T-cell (primary cell): ENCODE measurements at regions not wholly inside any gene's neighbourhood (a gene's known extent, or its start where the extent isn't known, plus 50 kb on each side); places are given as distances from the start of the nearest gene placed in this dataset.

Experiments used
- ATAC-seq, 4 experiments: fragments of 200-7000 bp in 3 of 4; fragments of 150-1000 bp in 1 of 4; cut with Tn5 transposase; replicated peaks in 1 of 4; 1 replicate in 3 of 4; 2 replicates in 1 of 4; pipeline ENCODE4 v1.10.0; 2021; ENCODE audit warnings: moderate library complexity in 3 of 4, mild to moderate bottlenecking in 2 of 4, moderate number of reproducible peaks in 1 of 4
- CTCF ChIA-PET, 2 donors: fragments of 300-600 bp; sonication (Branson Sonifier 250); formaldehyde crosslinking; loops; one replicate each; lab custom pipeline; 2022; ENCODE audit warnings: antibody characterized with exemption in 2 of 2; lab: Charles Lee
- POLR2A ChIA-PET, 2 donors: fragments of 300-600 bp; sonication (Branson Sonifier 250); formaldehyde crosslinking; loops; one replicate each; lab custom pipeline; 2022; ENCODE audit warnings: antibody characterized with exemption in 2 of 2; lab: Charles Lee
- DNase-seq, 35 experiments: peaks; one replicate each; pipeline versions ENCODE4 v3.0.0 to v3.0.0-alpha.2; 2013 to 2023
- H3K27ac ChIP-seq: one replicate; pipeline ENCODE4 v1.5.1; 2013; ENCODE audit warnings: low read length
- H3K27me3 ChIP-seq, 2 experiments: replicated peaks in 1 of 2; 1 replicate in 1 of 2; 2 replicates in 1 of 2; pipeline versions ENCODE4 v1.6.1 to v1.7.0; 2013; ENCODE audit warnings: low read length in 1 of 2, mixed read lengths in 1 of 2; ENCODE audit not compliant: control insufficient read depth in 2 of 2, insufficient read depth in 2 of 2; ENCODE audit errors: extremely low read depth in 1 of 2
- H3K36me3 ChIP-seq, 2 donors: 1 replicate in 1 of 2; 2 replicates in 1 of 2; pipeline versions ENCODE4 v1.6.1 to v1.7.0; 2013; ENCODE audit warnings: low read length in 1 of 2; ENCODE audit not compliant: control insufficient read depth in 2 of 2, insufficient read depth in 1 of 2; ENCODE audit errors: extremely low read depth in 1 of 2
- H3K4me1 ChIP-seq, 2 experiments: 1 replicate in 1 of 2; 2 replicates in 1 of 2; pipeline versions ENCODE4 v1.6.1 to v1.7.0; 2013; ENCODE audit warnings: low read length in 2 of 2, mixed read lengths in 1 of 2; ENCODE audit not compliant: insufficient read depth in 2 of 2, control insufficient read depth in 1 of 2; ENCODE audit errors: extremely low read depth in 1 of 2
- H3K4me3 ChIP-seq, 2 donors: 1 replicate in 1 of 2; 2 replicates in 1 of 2; pipeline versions ENCODE4 v1.5.1 to v1.7.0; 2013; ENCODE audit warnings: mild to moderate bottlenecking in 2 of 2, low read length in 1 of 2, moderate library complexity in 1 of 2; ENCODE audit not compliant: control insufficient read depth in 1 of 2; ENCODE audit errors: extremely low read depth in 1 of 2
- H3K9me3 ChIP-seq: 2 replicates; pipeline ENCODE4 v1.7.0; 2013
- H3K27ac Mint-ChIP-seq, 2 donors: one replicate each; pipeline ENCODE4 v1.8.0; 2020 to 2021; ENCODE audit warnings: mild to moderate bottlenecking in 2 of 2, mixed read lengths in 2 of 2
- H3K27me3 Mint-ChIP-seq, 2 donors: one replicate each; pipeline ENCODE4 v1.8.0; 2021 to 2022; ENCODE audit warnings: mixed read lengths in 2 of 2
- H3K36me3 Mint-ChIP-seq: one replicate; pipeline ENCODE4 v1.8.0; 2021; ENCODE audit warnings: mixed read lengths
- H3K4me1 Mint-ChIP-seq, 3 donors: one replicate each; pipeline ENCODE4 v1.8.0; 2020 to 2022; ENCODE audit warnings: mixed read lengths in 3 of 3, mild to moderate bottlenecking in 1 of 3
- H3K4me3 Mint-ChIP-seq, 3 donors: one replicate each; pipeline ENCODE4 v1.8.0; 2020 to 2022; ENCODE audit warnings: mild to moderate bottlenecking in 3 of 3, mixed read lengths in 3 of 3, moderate library complexity in 3 of 3
- H3K9me3 Mint-ChIP-seq, 3 donors: one replicate each; pipeline ENCODE4 v1.8.0; 2020 to 2022; ENCODE audit warnings: mixed read lengths in 3 of 3
- WGBS: methylation state at CpG from one replicate; pipeline ENCODE4 v1.1.5; 2013; ENCODE audit warnings: missing lambda C conversion rate; ENCODE audit not compliant: insufficient coverage; 5-methylcytosine and 5-hydroxymethylcytosine counted together

DNA sequence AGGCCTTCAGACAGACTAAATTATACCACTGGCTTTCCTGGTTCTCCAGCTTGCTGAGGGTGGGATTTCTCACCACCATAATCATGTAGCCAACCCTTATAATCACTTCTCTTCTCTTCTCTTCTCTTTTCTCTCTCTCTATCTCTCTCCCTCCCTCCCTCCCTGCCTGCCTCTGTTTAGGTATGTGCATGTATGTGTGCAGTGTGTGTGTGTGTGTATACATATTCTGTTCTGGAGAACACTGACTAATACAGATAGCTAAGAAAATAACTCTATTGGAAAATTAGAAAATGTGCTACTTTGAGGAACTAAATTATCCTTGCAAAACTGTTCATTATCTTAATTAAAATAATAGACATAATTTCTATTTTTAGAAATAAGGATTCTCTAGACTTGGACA is 118.6 kb upstream of the GADL1 start:
- Histone ChIP-seq H3K36me3 (no peaks in the 10 kb centered on the region), H3K4me1 (no peaks in the 10 kb centered on the region), H3K27ac (no peak overlapping the region), H3K9me3 (no peaks in the 10 kb centered on the region), H3K4me3 (no peak overlapping the region), H3K27me3 (no peaks in the 10 kb centered on the region)
- Mint-ChIP-seq H3K4me3 (no peak overlapping the region), H3K27ac (no peak overlapping the region), H3K4me1 (peaks cover 0 to 8% (median 0%) of the 10 kb centered on the region in 3 donors), H3K27me3 (no peaks in the 10 kb centered on the region), H3K9me3 (no peaks in the 10 kb centered on the region), H3K36me3 (no peaks in the 10 kb centered on the region)
- POLR2A ChIA-PET = no interaction called here
- CTCF ChIA-PET = no interaction called here
- DNase-seq = no peak
- ATAC-seq = no peak

DNA sequence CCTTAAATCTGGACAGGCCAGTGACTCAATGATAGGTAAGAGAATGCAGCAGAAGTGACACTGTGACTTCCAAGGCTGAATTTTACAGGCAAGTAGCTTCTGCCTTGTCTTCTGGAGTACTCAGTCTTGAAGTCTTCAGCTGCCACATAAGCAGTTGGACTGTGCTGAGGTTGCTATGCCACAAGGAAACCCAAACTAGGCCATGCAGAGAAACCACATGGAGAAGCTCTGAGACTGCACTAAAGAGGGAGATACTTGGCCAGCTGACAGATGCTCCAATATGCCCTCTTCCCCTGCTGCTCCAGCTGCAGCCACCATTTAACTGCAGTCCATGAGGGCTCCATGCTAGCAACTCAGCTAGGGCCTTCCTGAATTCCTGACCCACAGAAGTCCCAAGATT is 119.4 kb upstream of the GADL1 start:
- no peak overlapping the region for H3K4me3 ChIP-seq
- H3K36me3 Mint-ChIP-seq = no peaks in the 10 kb centered on the region
- ChIA-PET CTCF (no interaction called here), POLR2A (no interaction called here)
- ATAC-seq (no peak), DNase-seq (peak in 2 of 35 experiments; percentile 2)
- no peaks in the 10 kb centered on the region for H3K9me3 ChIP-seq
- H3K27me3 ChIP-seq = no peaks in the 10 kb centered on the region
- no peak overlapping the region for H3K27ac Mint-ChIP-seq
- no peaks in the 10 kb centered on the region for H3K36me3 ChIP-seq
- H3K4me1 Mint-ChIP-seq = peaks cover 0 to 7% (median 0%) of the 10 kb centered on the region in 3 donors
- H3K4me1 ChIP-seq = no peaks in the 10 kb centered on the region
- H3K9me3 Mint-ChIP-seq = no peaks in the 10 kb centered on the region
- no peaks in the 10 kb centered on the region for H3K27me3 Mint-ChIP-seq
- no peak overlapping the region for H3K4me3 Mint-ChIP-seq
- H3K27ac ChIP-seq = no peak overlapping the region

DNA sequence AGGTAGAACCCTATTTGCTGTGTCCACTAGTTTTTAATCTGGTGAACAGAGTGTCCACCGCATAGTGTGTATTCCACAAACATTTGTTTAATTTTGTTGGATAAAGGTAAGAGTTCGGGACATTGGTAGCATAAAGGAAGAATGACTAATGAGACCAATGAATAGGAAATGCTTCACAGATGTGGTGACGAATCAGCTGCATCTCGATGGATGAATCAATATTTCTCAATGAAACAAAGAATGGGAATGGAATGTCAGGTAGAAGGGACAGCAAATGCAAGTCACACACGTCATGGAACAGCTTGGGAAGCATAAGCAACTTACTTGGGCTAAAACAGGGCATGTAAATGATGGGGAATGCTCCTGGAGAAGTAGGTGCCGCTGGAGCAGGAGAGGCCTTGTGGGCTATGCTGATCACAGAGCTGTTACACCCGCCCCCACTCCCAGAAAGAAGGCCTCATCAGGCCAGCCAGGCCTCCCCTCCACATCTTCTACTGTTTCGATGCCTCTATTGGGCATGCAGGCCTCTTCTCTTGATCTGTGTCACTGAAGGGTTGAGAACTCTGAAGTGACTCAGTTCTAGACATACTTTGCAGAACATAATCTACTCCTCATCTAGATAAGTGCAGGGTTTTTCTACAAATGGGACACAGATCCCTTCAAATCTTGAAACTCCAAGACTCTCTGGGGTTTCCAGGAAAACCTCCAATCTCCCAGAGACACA is 120.0 kb upstream of the GADL1 start:
- WGBS = 97% methylated on average over 3 of the region's 8 CpGs

DNA sequence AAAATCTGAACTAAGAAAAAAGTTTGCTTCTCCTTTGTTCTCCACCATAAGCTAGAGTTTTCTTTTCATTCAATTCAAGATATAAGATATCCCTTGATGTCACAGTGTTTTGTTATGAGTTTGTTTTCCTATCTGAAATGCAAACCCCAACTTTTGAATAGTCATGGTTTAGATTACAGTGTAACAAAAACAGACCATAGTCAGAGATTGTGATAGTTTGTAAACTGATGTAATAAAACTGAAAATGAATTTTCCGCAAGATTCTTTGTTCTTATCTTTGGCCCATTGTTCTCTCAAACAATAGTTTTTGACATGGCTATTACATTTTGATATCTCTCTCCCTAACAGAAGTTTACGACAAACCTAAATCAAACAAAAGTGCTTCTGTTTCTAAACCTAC is 121.7 kb upstream of the GADL1 start:
- peaks cover 0 to 4% (median 0%) of the 10 kb centered on the region in 3 donors for H3K4me1 Mint-ChIP-seq
- Histone ChIP-seq H3K36me3 (no peaks in the 10 kb centered on the region), H3K27ac (no peak overlapping the region), H3K27me3 (no peaks in the 10 kb centered on the region), H3K4me3 (no peak overlapping the region), H3K9me3 (no peaks in the 10 kb centered on the region), H3K4me1 (no peaks in the 10 kb centered on the region)
- H3K9me3 Mint-ChIP-seq = no peaks in the 10 kb centered on the region
- H3K27me3 Mint-ChIP-seq = no peaks in the 10 kb centered on the region
- CTCF ChIA-PET = no interaction called here
- no peak for ATAC-seq
- no peak overlapping the region for H3K27ac Mint-ChIP-seq
- POLR2A ChIA-PET = interaction anchor here in 1 of 2 donors (0.5 kb wide), 1 partner anchor 288 kb away, joined by 4 read pairs; no protein-coding TSS in a partner anchor
- DNase-seq = no peak
- no peaks in the 10 kb centered on the region for H3K36me3 Mint-ChIP-seq
- WGBS = no CpG with 5 or more reads among the region's 2 CpGs
- H3K4me3 Mint-ChIP-seq = no peak overlapping the region

More for the DNA sequence above, 120.0 kb upstream of the GADL1 start:
- Histone ChIP-seq H3K4me1 (no peaks in the 10 kb centered on the region), H3K36me3 (no peaks in the 10 kb centered on the region), H3K9me3 (no peaks in the 10 kb centered on the region), H3K27me3 (no peaks in the 10 kb centered on the region), H3K4me3 (no peak overlapping the region), H3K27ac (no peak overlapping the region)
- no peak overlapping the region for H3K4me3 Mint-ChIP-seq
- CTCF ChIA-PET = interaction anchor here (0.6 kb wide), 2 partner anchors 145 to 997 kb away, joined by 4 to 6 read pairs; no protein-coding TSS in a partner anchor
- no peak for DNase-seq
- no peaks in the 10 kb centered on the region for H3K36me3 Mint-ChIP-seq
- H3K9me3 Mint-ChIP-seq = no peaks in the 10 kb centered on the region
- POLR2A ChIA-PET = no interaction called here
- H3K4me1 Mint-ChIP-seq = peaks cover 0 to 4% (median 0%) of the 10 kb centered on the region in 3 donors
- H3K27ac Mint-ChIP-seq = no peak overlapping the region
- ATAC-seq = no peak
- H3K27me3 Mint-ChIP-seq = no peaks in the 10 kb centered on the region

DNA sequence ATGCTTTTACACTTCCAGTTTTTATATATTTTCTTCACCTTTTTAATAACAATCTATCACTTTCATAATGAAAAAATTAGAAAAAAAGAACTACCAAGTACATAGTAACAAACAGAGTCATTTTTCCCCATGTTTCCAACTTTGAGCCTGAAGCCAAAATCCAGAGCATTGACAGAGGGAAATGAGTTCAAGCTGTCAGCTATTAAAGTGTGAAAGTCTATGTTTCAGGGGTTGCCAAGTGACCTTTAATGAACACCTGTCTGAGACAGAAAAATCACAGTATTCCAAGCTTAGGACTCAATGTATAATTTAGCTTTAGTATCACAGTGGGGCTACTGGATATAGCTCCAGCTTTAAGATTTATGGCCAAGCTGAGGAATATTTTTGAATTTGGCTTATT is 128.3 kb upstream of the GADL1 start:
- ChIA-PET POLR2A (interaction anchor here in 1 of 2 donors (0.7 kb wide), 1 partner anchor 15 kb away, joined by 3 read pairs; no protein-coding TSS in a partner anchor), CTCF (no interaction called here)
- Mint-ChIP-seq H3K4me1 (peaks cover 0 to 2% (median 0%) of the 10 kb centered on the region in 3 donors), H3K4me3 (no peak overlapping the region), H3K27me3 (no peaks in the 10 kb centered on the region), H3K9me3 (peaks cover 0 to 3% (median under 1%) of the 10 kb centered on the region in 3 donors), H3K36me3 (no peaks in the 10 kb centered on the region), H3K27ac (no peak overlapping the region)
- H3K27ac ChIP-seq = no peak overlapping the region
- no peaks in the 10 kb centered on the region for H3K27me3 ChIP-seq
- H3K4me3 ChIP-seq = no peak overlapping the region
- no peak for ATAC-seq
- H3K36me3 ChIP-seq = no peaks in the 10 kb centered on the region
- no peaks in the 10 kb centered on the region for H3K4me1 ChIP-seq
- no peak for DNase-seq
- no peaks in the 10 kb centered on the region for H3K9me3 ChIP-seq

DNA sequence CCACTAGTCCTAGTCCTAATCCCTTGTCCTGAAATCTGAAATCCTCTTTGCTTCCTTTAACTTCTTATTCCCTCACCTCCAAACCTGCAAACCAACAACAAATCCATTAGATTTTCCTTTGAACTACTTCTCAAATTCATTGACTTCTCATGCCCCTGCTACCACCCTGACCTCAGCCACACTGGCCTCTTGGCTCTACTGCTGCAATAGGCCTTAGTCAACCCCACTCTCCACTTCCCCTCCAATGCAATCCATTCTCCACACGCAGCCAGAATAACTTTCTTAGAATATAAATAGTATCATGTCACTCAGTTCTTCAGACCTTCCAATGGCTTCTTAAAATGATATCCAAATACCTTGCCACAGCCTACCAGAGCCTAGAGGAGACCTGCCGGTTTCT is 131.1 kb upstream of the GADL1 start:
- DNase-seq (no peak), ATAC-seq (no peak)
- Histone ChIP-seq H3K4me1 (no peaks in the 10 kb centered on the region), H3K9me3 (no peaks in the 10 kb centered on the region), H3K27ac (no peak overlapping the region), H3K27me3 (no peaks in the 10 kb centered on the region), H3K4me3 (no peak overlapping the region), H3K36me3 (no peaks in the 10 kb centered on the region)
- Mint-ChIP-seq H3K36me3 (no peaks in the 10 kb centered on the region), H3K9me3 (peaks cover 0 to 9% (median 5%) of the 10 kb centered on the region in 3 donors), H3K4me1 (no peaks in the 10 kb centered on the region), H3K27ac (no peak overlapping the region), H3K4me3 (no peak overlapping the region), H3K27me3 (no peaks in the 10 kb centered on the region)
- ChIA-PET POLR2A (no interaction called here), CTCF (no interaction called here)
- 100% methylated on average over 2 of the region's 2 CpGs for WGBS
